Prostate gland (tissue), 2 donors: ENCODE measurements at regions not wholly inside any gene's neighbourhood (a gene's known extent, or its start where the extent isn't known, plus 50 kb on each side); places are given as distances from the start of the nearest gene placed in this dataset.

Experiments
- DNase-seq: peaks from one replicate; pipeline ENCODE4 v3.0.0-alpha.2; 2019; ENCODE audit warnings: low spot score
- H3K27ac ChIP-seq, 2 donors: fragments of 200-600 bp; sonication (generic); 2 replicates each; pipeline ENCODE4 v1.5.1; 2017 to 2019
- H3K27me3 ChIP-seq: fragments of 200-600 bp; sonication (generic); replicated peaks from 2 replicates; pipeline ENCODE4 v1.5.1; 2019; ENCODE audit not compliant: insufficient read depth
- H3K36me3 ChIP-seq, 2 donors: fragments of 200-600 bp; sonication (generic); 1 replicate in 1 of 2; 2 replicates in 1 of 2; pipeline versions ENCODE4 v1.5.1 to v1.8.1; 2017 to 2019
- H3K4me1 ChIP-seq: fragments of 200-600 bp; sonication (generic); replicated peaks from 2 replicates; pipeline ENCODE4 v1.5.1; 2019
- H3K4me3 ChIP-seq, 2 donors: fragments of 200-600 bp; sonication (generic); 2 replicates each; pipeline ENCODE4 v1.5.1; 2017 to 2019
- H3K9me3 ChIP-seq: fragments of 200-600 bp; sonication (generic); 2 replicates; pipeline ENCODE4 v1.5.1; 2017
- CTCF ChIP-seq, 4 experiments: fragments of 200-600 bp in 2 of 4; fragments of 450-650 bp in 2 of 4; sonication (generic) in 2 of 4; IDR thresholded peaks; 1 replicate in 3 of 4; 2 replicates in 1 of 4; pipeline ENCODE4 v1.5.1; 2016 to 2019; ENCODE audit warnings: antibody characterized with exemption in 4 of 4, mild to moderate bottlenecking in 2 of 4, moderate library complexity in 2 of 4
- POLR2A ChIP-seq: fragments of 450-650 bp; IDR thresholded peaks from one replicate; pipeline ENCODE4 v1.6.1; 2016; ENCODE audit warnings: antibody characterized with exemption, mild to moderate bottlenecking
- POLR2AphosphoS5 ChIP-seq: sonication (generic); formaldehyde crosslinking; IDR thresholded peaks from one replicate; pipeline ENCODE4 v1.6.1; 2017; ENCODE audit warnings: antibody characterized with exemption
- WGBS: methylation state at CpG from one replicate; pipeline ENCODE4 v1.1.5; 2018; 5-methylcytosine and 5-hydroxymethylcytosine counted together
- intact Hi-C: fragments of 100-400 bp; cut with DNase I; formaldehyde crosslinking; loops from one replicate; pipeline ENCODE4 v1.14.2; 2022

- no peak for DNase-seq
- Histone ChIP-seq H3K36me3 (no peaks in the 10 kb centered on the region), H3K9me3 (no peaks in the 10 kb centered on the region), H3K4me1 (no peaks in the 10 kb centered on the region), H3K27ac (no peak overlapping the region), H3K4me3 (no peak overlapping the region), H3K27me3 (no peaks in the 10 kb centered on the region)
- intact Hi-C loops, result no loop called here
- WGBS, result 96% methylated on average over 15 of the region's 15 CpGs
- TF ChIP-seq POLR2A, result no peak
- TF ChIP-seq CTCF (IDR thresholded peaks at IDR 0.05), result no peak
- no peak for TF ChIP-seq POLR2AphosphoS5
Observed at GRCh38 chr6:77332915-77333623, 130.2 kb downstream of the HTR1B start.

- intact Hi-C loops, result no loop called here
- H3K36me3 ChIP-seq, result no peaks in the 10 kb centered on the region
- no peaks in the 10 kb centered on the region for H3K27me3 ChIP-seq
- WGBS, result 93% methylated on average over 3 of the region's 3 CpGs
- no peak overlapping the region for H3K4me3 ChIP-seq
- H3K27ac ChIP-seq, result no peak overlapping the region
- DNase-seq, result no peak
- no peaks in the 10 kb centered on the region for H3K4me1 ChIP-seq
- no peaks in the 10 kb centered on the region for H3K9me3 ChIP-seq
- no peak for TF ChIP-seq CTCF (IDR thresholded peaks at IDR 0.05)
- no peak for TF ChIP-seq POLR2A
- TF ChIP-seq POLR2AphosphoS5, result no peak
Observed at GRCh38 chr6:77326711-77327110, 136.6 kb downstream of the HTR1B start.

- H3K27ac ChIP-seq, result no peak overlapping the region
- H3K36me3 ChIP-seq, result no peaks in the 10 kb centered on the region
- TF ChIP-seq CTCF (IDR thresholded peaks at IDR 0.05), result no peak
- TF ChIP-seq POLR2AphosphoS5, result no peak
- no peak for TF ChIP-seq POLR2A
- WGBS, result 81% methylated on average over 3 of the region's 3 CpGs
- intact Hi-C loops, result no loop called here
- H3K9me3 ChIP-seq, result no peaks in the 10 kb centered on the region
- no peak for DNase-seq
- no peaks in the 10 kb centered on the region for H3K4me1 ChIP-seq
- no peak overlapping the region for H3K4me3 ChIP-seq
- H3K27me3 ChIP-seq, result no peaks in the 10 kb centered on the region
Observed at GRCh38 chr6:77326029-77326428, 137.3 kb downstream of the HTR1B start.

GRCh38 chr6:77324866-77325265, 138.4 kb downstream of the HTR1B start:
- DNase-seq, result no peak
- H3K9me3 ChIP-seq, result no peaks in the 10 kb centered on the region
- H3K4me1 ChIP-seq, result no peaks in the 10 kb centered on the region
- H3K36me3 ChIP-seq, result no peaks in the 10 kb centered on the region
- no peaks in the 10 kb centered on the region for H3K27me3 ChIP-seq
- H3K4me3 ChIP-seq, result no peak overlapping the region
- TF ChIP-seq CTCF (IDR thresholded peaks at IDR 0.05), result no peak
- no peak overlapping the region for H3K27ac ChIP-seq
- WGBS, result 95% methylated on average over 1 of the region's 1 CpG
- intact Hi-C loops, result no loop called here

GRCh38 chr6:77322604-77323003, 140.7 kb downstream of the HTR1B start:
- 87% methylated on average over 3 of the region's 3 CpGs for WGBS
- intact Hi-C loops, result no loop called here
- no peaks in the 10 kb centered on the region for H3K9me3 ChIP-seq
- no peak overlapping the region for H3K27ac ChIP-seq
- H3K27me3 ChIP-seq, result no peaks in the 10 kb centered on the region
- no peak overlapping the region for H3K4me3 ChIP-seq
- no peaks in the 10 kb centered on the region for H3K4me1 ChIP-seq
- H3K36me3 ChIP-seq, result no peaks in the 10 kb centered on the region
- DNase-seq, result no peak
- TF ChIP-seq POLR2AphosphoS5 (no peak), POLR2A (no peak), CTCF (IDR thresholded peaks at IDR 0.05) (no peak)
